SJSA1 (cell line): ENCODE measurements at regions not wholly inside any gene's neighbourhood (a gene's known extent, or its start where the extent isn't known, plus 50 kb on each side); places are given as distances from the start of the nearest gene placed in this dataset.
"Not testable (repeated sequence)": the region's sequence is repeated elsewhere in the genome, so short reads cannot be mapped to it uniquely, and the experiment has no call there.

Experiments
- DNase-seq, 2 experiments: peaks; one replicate each; pipeline ENCODE4 v3.0.0-alpha.2; 2015 to 2020; ENCODE audit warnings: low spot score in 2 of 2, low read depth in 1 of 2
- H3K27ac ChIP-seq: fragments of 250-450 bp; sonication (Bioruptor Pico); 2 replicates; pipeline ENCODE4 v1.5.1; 2020; ENCODE audit warnings: mild to moderate bottlenecking, moderate library complexity
- H3K27me3 ChIP-seq: fragments of 250-450 bp; sonication (Bioruptor Pico); replicated peaks from 2 replicates; pipeline ENCODE4 v1.5.1; 2020; ENCODE audit warnings: mild to moderate bottlenecking, moderate library complexity
- H3K36me3 ChIP-seq: fragments of 250-450 bp; sonication (Bioruptor Pico); 2 replicates; pipeline ENCODE4 v1.5.1; 2020; ENCODE audit warnings: mild to moderate bottlenecking
- H3K4me1 ChIP-seq: fragments of 250-450 bp; sonication (Bioruptor Pico); replicated peaks from 2 replicates; pipeline ENCODE4 v1.6.1; 2021; ENCODE audit warnings: mild to moderate bottlenecking
- H3K4me3 ChIP-seq: fragments of 250-450 bp; sonication (Bioruptor Pico); 2 replicates; pipeline ENCODE4 v1.5.1; 2020; ENCODE audit warnings: mild to moderate bottlenecking
- H3K9me3 ChIP-seq: fragments of 250-450 bp; sonication (Bioruptor Pico); replicated peaks from 2 replicates; pipeline ENCODE4 v1.5.1; 2020; ENCODE audit warnings: mild to moderate bottlenecking

- H3K27ac ChIP-seq, H3K27me3 ChIP-seq, DNase-seq, H3K36me3 ChIP-seq, H3K4me3 ChIP-seq, H3K9me3 ChIP-seq: not testable (repeated sequence)
- peaks cover 16% of the 10 kb centered on the region for H3K4me1 ChIP-seq
Measured at GRCh38 chr3:150320971-150321370, 87.1 kb upstream of the TSC22D2 start.

GRCh38 chr3:150319900-150320299 lies 88.2 kb upstream of the TSC22D2 start:
- H3K27ac ChIP-seq: no peak overlapping the region
- peak; percentile 54 to 70 for DNase-seq
- H3K36me3 ChIP-seq: no peaks in the 10 kb centered on the region
- no peaks in the 10 kb centered on the region for H3K9me3 ChIP-seq
- H3K4me1 ChIP-seq: peaks cover 7% of the 10 kb centered on the region
- no peaks in the 10 kb centered on the region for H3K27me3 ChIP-seq
- no peak overlapping the region for H3K4me3 ChIP-seq

- no peak overlapping the region for H3K27ac ChIP-seq
- no peak for DNase-seq
- H3K4me3 ChIP-seq: no peak overlapping the region
Measured at GRCh38 chr3:150317469-150317868, 90.6 kb upstream of the TSC22D2 start.

GRCh38 chr3:150315721-150316120 lies 92.4 kb upstream of the TSC22D2 start:
- no peak overlapping the region for H3K4me3 ChIP-seq
- H3K4me1 ChIP-seq: peaks cover 7% of the 10 kb centered on the region
- H3K27me3 ChIP-seq: no peaks in the 10 kb centered on the region
- no peaks in the 10 kb centered on the region for H3K9me3 ChIP-seq
- H3K27ac ChIP-seq: no peak overlapping the region
- DNase-seq: no peak
- no peaks in the 10 kb centered on the region for H3K36me3 ChIP-seq

More at GRCh38 chr3:150317469-150317868, 90.6 kb upstream of the TSC22D2 start:
- Histone ChIP-seq H3K27me3 (no peaks in the 10 kb centered on the region), H3K4me1 (peaks cover 7% of the 10 kb centered on the region), H3K36me3 (no peaks in the 10 kb centered on the region), H3K9me3 (no peaks in the 10 kb centered on the region)

- no peak overlapping the region for H3K4me3 ChIP-seq
- no peak for DNase-seq
Measured at GRCh38 chr3:150314248-150315004, 93.7 kb upstream of the TSC22D2 start.

GRCh38 chr3:150312018-150312657 lies 96.0 kb upstream of the TSC22D2 start:
- Histone ChIP-seq H3K27me3 (no peaks in the 10 kb centered on the region), H3K36me3 (no peaks in the 10 kb centered on the region), H3K4me1 (peaks cover 16% of the 10 kb centered on the region), H3K27ac (no peak overlapping the region), H3K4me3 (no peak overlapping the region), H3K9me3 (no peaks in the 10 kb centered on the region)
- no peak for DNase-seq

More at GRCh38 chr3:150314248-150315004, 93.7 kb upstream of the TSC22D2 start:
- Histone ChIP-seq H3K4me1 (peaks cover 2% of the 10 kb centered on the region), H3K27ac (no peak overlapping the region), H3K27me3 (no peaks in the 10 kb centered on the region), H3K36me3 (no peaks in the 10 kb centered on the region), H3K9me3 (no peaks in the 10 kb centered on the region)

- no peak for DNase-seq
- Histone ChIP-seq H3K36me3 (no peaks in the 10 kb centered on the region), H3K9me3 (no peaks in the 10 kb centered on the region), H3K27me3 (no peaks in the 10 kb centered on the region), H3K4me1 (peaks cover 16% of the 10 kb centered on the region), H3K4me3 (no peak overlapping the region), H3K27ac (no peak overlapping the region)
Measured at GRCh38 chr3:150311156-150311555, 96.9 kb upstream of the TSC22D2 start.

GRCh38 chr3:150309557-150309956 lies 98.5 kb upstream of the TSC22D2 start:
- Histone ChIP-seq H3K4me1 (peaks cover 16% of the 10 kb centered on the region), H3K36me3 (no peaks in the 10 kb centered on the region), H3K27me3 (no peaks in the 10 kb centered on the region), H3K9me3 (no peaks in the 10 kb centered on the region), H3K27ac (peak overlapping the region; percentile 18; the same call in 1 of the 2 replicates), H3K4me3 (no peak overlapping the region)
- DNase-seq: peak in 1 of 2 experiments; percentile 36

- H3K36me3 ChIP-seq: no peaks in the 10 kb centered on the region
- peaks cover 16% of the 10 kb centered on the region for H3K4me1 ChIP-seq
- no peak overlapping the region for H3K4me3 ChIP-seq
- H3K9me3 ChIP-seq: no peaks in the 10 kb centered on the region
- no peaks in the 10 kb centered on the region for H3K27me3 ChIP-seq
- H3K27ac ChIP-seq: peak overlapping the region; percentile 18; the same call in 1 of the 2 replicates
- no peak for DNase-seq
Measured at GRCh38 chr3:150309257-150309542, 98.9 kb upstream of the TSC22D2 start.

- Histone ChIP-seq H3K9me3 (no peaks in the 10 kb centered on the region), H3K4me1 (peaks cover 16% of the 10 kb centered on the region), H3K27ac (no peak overlapping the region), H3K36me3 (no peaks in the 10 kb centered on the region), H3K27me3 (no peaks in the 10 kb centered on the region), H3K4me3 (no peak overlapping the region)
- no peak for DNase-seq
Measured at GRCh38 chr3:150308481-150309256, 99.4 kb upstream of the TSC22D2 start.

- H3K4me3 ChIP-seq: no peak overlapping the region
- no peaks in the 10 kb centered on the region for H3K36me3 ChIP-seq
- no peak overlapping the region for H3K27ac ChIP-seq
- peaks cover 16% of the 10 kb centered on the region for H3K4me1 ChIP-seq
- no peaks in the 10 kb centered on the region for H3K27me3 ChIP-seq
- DNase-seq: no peak
- no peaks in the 10 kb centered on the region for H3K9me3 ChIP-seq
Measured at GRCh38 chr3:150308037-150308319, 100.1 kb upstream of the TSC22D2 start.

- Histone ChIP-seq H3K9me3 (no peaks in the 10 kb centered on the region), H3K36me3 (no peaks in the 10 kb centered on the region), H3K4me1 (peaks cover 21% of the 10 kb centered on the region), H3K27me3 (no peaks in the 10 kb centered on the region), H3K27ac (no peak overlapping the region), H3K4me3 (no peak overlapping the region)
- no peak for DNase-seq
Measured at GRCh38 chr3:150307311-150308036, 100.6 kb upstream of the TSC22D2 start.

- Histone ChIP-seq H3K27ac (no peak overlapping the region), H3K4me1 (peaks cover 26% of the 10 kb centered on the region), H3K4me3 (no peak overlapping the region), H3K36me3 (no peaks in the 10 kb centered on the region), H3K9me3 (no peaks in the 10 kb centered on the region), H3K27me3 (no peaks in the 10 kb centered on the region)
- no peak for DNase-seq
Measured at GRCh38 chr3:150306906-150307305, 101.2 kb upstream of the TSC22D2 start.

- no peaks in the 10 kb centered on the region for H3K9me3 ChIP-seq
- H3K27ac ChIP-seq: no peak overlapping the region
- no peaks in the 10 kb centered on the region for H3K27me3 ChIP-seq
- no peaks in the 10 kb centered on the region for H3K36me3 ChIP-seq
- no peak for DNase-seq
- H3K4me3 ChIP-seq: no peak overlapping the region
- peaks cover 34% of the 10 kb centered on the region for H3K4me1 ChIP-seq
Measured at GRCh38 chr3:150306083-150306482, 102.0 kb upstream of the TSC22D2 start.
